GM04503 (cell line): ENCODE measurements at regions not wholly inside any gene's neighbourhood (a gene's known extent, or its start where the extent isn't known, plus 50 kb on each side); places are given as distances from the start of the nearest gene placed in this dataset.
"Not testable (repeated sequence)": the region's sequence is repeated elsewhere in the genome, so short reads cannot be mapped to it uniquely, and the experiment has no call there.

Experiments
- DNase-seq: peaks from one replicate; pipeline ENCODE4 v3.0.0-alpha.2; 2012; ENCODE audit warnings: low read depth

GRCh38 chr2:142484111-142484510 lies 353.3 kb upstream of the LRP1B start:
- no peak for DNase-seq

- no peak for DNase-seq
Measured at GRCh38 chr2:142483653-142484052, 352.8 kb upstream of the LRP1B start.

GRCh38 chr2:142478206-142478605 lies 347.4 kb upstream of the LRP1B start:
- DNase-seq = no peak

- no peak for DNase-seq
Measured at GRCh38 chr2:142472382-142472781, 341.6 kb upstream of the LRP1B start.

- DNase-seq = no peak
Measured at GRCh38 chr2:142467321-142467720, 336.5 kb upstream of the LRP1B start.

GRCh38 chr2:142463047-142463446 lies 332.2 kb upstream of the LRP1B start:
- no peak for DNase-seq

GRCh38 chr2:142462306-142462705 lies 331.5 kb upstream of the LRP1B start:
- no peak for DNase-seq

- no peak for DNase-seq
Measured at GRCh38 chr2:142445551-142446072, 314.8 kb upstream of the LRP1B start.

- DNase-seq = no peak
Measured at GRCh38 chr2:142445023-142445422, 314.2 kb upstream of the LRP1B start.

- DNase-seq = no peak
Measured at GRCh38 chr2:142435847-142436246, 305.0 kb upstream of the LRP1B start.

- no peak for DNase-seq
Measured at GRCh38 chr2:142426064-142426463, 295.2 kb upstream of the LRP1B start.

- no peak for DNase-seq
Measured at GRCh38 chr2:142425551-142425950, 294.7 kb upstream of the LRP1B start.

GRCh38 chr2:142423603-142424002 lies 292.8 kb upstream of the LRP1B start:
- DNase-seq = no peak

GRCh38 chr2:142422769-142423168 lies 292.0 kb upstream of the LRP1B start:
- DNase-seq = no peak

GRCh38 chr2:142422041-142422440 lies 291.2 kb upstream of the LRP1B start:
- no peak for DNase-seq

- DNase-seq = not testable (repeated sequence)
Measured at GRCh38 chr2:142418699-142419098, 287.9 kb upstream of the LRP1B start.

- DNase-seq = no peak
Measured at GRCh38 chr2:142416996-142417395, 286.2 kb upstream of the LRP1B start.

GRCh38 chr2:142415461-142415860 lies 284.6 kb upstream of the LRP1B start:
- DNase-seq = no peak

- DNase-seq = no peak
Measured at GRCh38 chr2:142398212-142398611, 267.4 kb upstream of the LRP1B start.

- no peak for DNase-seq
Measured at GRCh38 chr2:142395291-142395690, 264.5 kb upstream of the LRP1B start.

- DNase-seq = no peak
Measured at GRCh38 chr2:142380372-142380771, 249.6 kb upstream of the LRP1B start.

GRCh38 chr2:142362069-142362468 lies 231.3 kb upstream of the LRP1B start:
- not testable (repeated sequence) for DNase-seq

- no peak for DNase-seq
Measured at GRCh38 chr2:142347751-142348150, 216.9 kb upstream of the LRP1B start.

- no peak for DNase-seq
Measured at GRCh38 chr2:142339261-142339660, 208.4 kb upstream of the LRP1B start.

- DNase-seq = no peak
Measured at GRCh38 chr2:142332196-142332595, 201.4 kb upstream of the LRP1B start.
